ENCODE measurements at regions not wholly inside any gene's neighbourhood (a gene's known extent, or its start where the extent isn't known, plus 50 kb on each side); places are given as distances from the start of the nearest gene placed in this dataset.
"Not testable (repeated sequence)": the region's sequence is repeated elsewhere in the genome, so short reads cannot be mapped to it uniquely, and the experiment has no call there.

DNA sequence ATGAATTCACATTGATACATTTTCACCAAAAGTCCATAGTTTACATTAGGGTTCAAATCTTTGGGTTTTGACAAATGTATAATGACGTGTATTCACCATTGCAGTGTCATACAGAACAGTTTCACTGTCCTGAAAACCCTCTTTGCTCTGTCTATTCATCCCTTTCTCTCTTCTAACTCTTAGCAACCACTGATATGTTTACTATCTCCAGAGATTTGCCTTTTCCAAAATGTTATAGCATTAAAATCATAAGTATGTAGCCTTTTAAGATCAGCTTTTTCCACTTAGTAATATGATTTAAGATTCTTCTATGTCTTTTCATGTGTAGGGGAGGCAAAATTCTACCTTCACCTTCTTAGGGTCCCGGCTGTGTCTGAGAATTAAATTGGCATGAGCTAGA is 203.8 kb downstream of the TPRG1 start:
- DNase-seq (ENCODE audit: low spot score) = no peak

DNA sequence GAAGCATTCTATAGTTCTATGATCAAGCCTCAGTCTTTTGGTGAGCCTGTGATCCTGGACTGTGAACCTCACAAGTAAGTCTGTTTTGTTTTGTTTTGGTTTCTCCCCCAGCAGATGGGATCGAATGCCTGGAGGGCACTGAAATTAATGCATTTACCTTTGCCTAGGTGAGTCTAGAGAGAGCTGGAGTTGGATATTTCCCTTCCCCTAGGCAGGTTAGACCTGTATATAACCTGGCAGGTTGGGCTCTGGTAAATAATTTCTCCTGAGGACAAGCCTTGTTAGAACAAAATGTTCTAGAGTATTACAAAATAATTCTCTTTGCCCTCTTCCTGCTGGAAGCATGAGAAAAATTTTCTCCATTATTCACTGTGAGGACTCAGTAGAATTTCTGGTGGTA is 211.9 kb downstream of the TPRG1 start:
- DNase-seq (ENCODE audit: low spot score) = no peak

DNA sequence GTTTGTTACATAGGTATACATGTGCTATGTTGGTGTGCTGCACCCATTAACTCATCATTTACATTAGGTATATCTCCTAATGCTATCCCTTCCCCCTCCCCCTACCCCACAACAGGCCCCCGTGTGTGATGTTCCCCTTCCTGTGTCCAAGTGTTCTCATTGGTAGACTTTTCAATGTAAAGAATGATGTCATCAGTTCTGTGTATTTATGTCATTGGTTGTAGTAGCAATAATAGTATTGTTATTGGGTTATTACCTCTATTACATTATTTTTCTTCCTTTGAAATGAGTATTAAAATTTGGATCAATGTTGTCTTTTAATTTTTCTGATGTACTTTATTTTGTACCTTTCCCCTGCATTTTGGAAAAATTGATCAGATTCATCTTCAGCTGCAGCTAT is 214.1 kb downstream of the TPRG1 start:
- DNase-seq (ENCODE audit: low spot score) = not testable (repeated sequence)

DNA sequence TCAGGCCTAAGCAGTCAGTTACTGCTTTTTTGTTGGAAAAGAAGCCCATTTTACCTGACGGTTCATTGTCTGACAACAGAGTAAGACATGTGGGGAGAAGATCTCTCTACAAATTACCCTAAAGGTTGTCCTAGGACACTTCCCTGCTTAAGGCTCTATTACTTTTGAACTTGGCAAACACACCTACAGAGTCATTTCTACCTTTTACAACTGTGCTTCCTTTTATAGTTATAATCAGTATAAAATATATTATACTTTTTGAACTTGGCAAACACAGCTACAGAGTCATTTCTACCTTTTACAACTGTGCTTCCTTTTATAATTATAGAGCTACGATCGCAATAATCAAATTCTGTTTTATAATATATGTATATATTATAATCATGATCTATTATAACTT is 215.0 kb downstream of the TPRG1 start:
- DNase-seq (ENCODE audit: low spot score) = no peak

DNA sequence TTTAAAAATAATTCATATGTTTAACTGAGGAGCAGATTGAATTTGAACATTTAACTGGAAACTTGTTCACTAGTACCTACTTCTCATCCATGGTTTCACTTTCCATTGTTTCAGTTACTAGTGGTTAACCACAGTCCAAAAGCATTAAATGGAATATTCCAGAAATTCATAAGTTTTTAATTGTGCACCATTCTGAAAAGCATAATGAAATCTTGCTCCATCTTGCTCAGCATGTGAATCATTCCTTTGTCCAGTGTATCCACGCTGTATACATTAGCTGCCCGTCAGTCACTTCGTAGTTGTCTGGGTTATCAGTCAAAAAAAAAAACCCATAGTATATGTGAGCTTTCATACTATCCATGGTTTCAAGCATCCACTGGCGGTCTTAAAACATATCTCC is 217.6 kb downstream of the TPRG1 start:
- DNase-seq (ENCODE audit: low spot score) = no peak

DNA sequence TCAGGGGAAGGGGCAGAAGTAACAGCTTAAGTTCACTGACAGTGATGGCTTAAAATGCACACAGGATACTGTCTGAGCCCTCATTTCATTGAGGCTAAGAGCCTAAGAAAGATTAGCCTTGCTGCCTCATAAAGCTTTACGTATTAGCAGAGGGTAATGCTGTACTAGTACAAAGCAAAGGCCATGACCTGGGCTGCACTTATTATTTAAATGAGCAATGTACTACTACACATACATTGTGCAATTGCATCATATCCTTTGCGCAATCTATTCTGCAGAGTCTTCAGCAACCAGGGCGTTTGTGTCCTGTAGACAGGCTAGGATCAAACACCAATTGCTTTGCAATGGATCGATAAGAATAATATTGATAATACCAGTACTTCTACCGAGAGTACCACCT is 221.8 kb downstream of the TPRG1 start:
- DNase-seq (ENCODE audit: low spot score) = peak; percentile 8

DNA sequence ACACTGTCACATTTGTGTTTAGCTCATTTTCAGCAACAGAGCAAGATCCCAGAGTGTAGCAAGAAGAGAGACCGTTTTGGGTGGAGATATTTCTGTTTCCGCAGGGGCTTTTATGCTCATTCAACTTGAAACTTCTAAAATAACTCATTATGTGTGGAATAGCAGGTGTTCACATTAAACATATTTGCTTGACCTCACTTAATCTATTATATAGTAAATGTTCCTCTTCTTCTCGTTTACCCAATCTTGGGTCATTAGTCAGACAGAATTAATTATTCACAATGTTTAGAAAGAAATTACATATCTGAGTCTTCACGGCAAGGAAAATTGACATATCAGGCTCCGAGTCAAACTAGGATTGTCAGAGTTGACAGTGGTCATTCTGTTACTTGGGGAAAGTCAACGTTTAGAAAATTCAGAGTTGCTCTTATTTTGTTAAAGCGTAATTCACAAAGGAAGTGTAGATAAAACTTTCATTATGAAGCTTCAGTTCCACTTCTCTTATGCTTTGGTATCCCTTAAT is 222.9 kb downstream of the TPRG1 start:
- DNase-seq (ENCODE audit: low spot score) = no peak

DNA sequence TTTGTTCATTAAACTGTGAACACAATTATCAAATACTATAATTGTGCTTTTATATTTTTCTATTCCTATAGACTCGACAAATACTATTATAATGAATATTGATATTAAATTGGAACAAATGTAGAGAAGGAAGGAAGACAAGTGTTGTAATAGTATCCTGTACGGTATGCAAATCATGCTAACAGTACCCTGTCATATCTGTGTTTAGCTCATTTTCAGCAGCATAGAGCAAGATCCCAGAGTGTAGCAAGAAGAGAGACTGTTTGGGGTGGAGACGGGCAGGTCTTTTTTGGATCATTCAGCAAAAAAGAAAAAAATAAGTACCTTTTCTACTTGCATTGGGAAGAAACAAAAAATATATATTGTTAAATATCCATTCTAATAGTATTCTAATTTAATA is 224.1 kb downstream of the TPRG1 start:
- no peak for DNase-seq (ENCODE audit: low spot score)

DNA sequence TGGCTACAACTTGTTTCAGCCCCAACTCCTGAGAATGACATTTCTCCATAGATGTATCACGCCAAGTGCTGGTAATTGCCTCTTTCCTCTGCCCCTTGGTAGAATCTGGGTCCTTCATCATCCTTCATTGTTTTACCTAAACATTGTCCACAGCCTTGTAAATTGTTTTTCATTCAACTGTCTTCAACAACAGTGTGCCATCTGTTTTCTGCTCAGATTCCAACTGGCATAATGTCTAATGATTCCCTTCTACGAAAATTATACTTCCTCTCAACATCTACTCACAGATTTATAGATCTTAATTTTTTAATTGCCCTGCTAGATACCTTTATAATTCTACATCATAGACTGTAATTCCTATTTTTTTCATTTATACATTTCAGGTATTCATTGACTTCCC is 226.9 kb downstream of the TPRG1 start:
- no peak for DNase-seq (ENCODE audit: low spot score)

DNA sequence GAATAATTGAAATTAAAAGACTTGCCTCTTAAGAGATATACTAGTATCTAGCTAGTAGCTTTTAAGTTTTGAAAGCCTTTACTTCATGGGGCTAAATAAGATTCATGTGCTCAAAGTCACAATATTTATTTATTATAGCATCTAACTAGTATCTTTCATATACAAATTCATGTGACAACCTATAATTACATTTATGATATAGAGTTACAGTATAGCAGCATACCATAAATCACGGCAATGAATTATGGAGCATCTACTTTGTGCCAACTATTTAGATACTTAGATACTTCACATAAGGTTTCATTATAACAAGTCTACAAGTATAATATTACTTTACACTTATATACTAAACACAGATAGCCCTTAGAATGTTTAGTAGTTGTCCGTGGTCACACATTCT is 229.4 kb downstream of the TPRG1 start:
- DNase-seq (ENCODE audit: low spot score) = no peak

DNA sequence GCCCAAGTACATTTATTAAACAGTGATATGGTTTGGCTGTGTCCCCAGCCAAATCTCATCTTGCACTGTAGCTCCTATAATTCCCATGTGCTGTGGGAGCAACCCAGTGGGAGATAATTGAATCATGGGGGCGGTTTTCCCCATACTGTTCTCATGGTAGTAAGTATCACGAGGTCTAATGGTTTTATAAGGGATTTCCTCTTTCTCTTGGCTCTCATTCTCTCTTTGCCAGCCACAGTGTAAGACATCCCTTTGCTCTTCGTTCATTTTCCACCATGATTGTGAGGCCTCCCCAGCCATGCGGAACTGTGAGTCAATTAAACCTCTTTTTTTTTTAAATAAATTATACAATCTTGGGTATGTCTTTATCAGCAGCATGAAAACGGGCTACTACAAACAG is 228.0 kb upstream of the TP63 start:
- DNase-seq (ENCODE audit: low spot score) = no peak

DNA sequence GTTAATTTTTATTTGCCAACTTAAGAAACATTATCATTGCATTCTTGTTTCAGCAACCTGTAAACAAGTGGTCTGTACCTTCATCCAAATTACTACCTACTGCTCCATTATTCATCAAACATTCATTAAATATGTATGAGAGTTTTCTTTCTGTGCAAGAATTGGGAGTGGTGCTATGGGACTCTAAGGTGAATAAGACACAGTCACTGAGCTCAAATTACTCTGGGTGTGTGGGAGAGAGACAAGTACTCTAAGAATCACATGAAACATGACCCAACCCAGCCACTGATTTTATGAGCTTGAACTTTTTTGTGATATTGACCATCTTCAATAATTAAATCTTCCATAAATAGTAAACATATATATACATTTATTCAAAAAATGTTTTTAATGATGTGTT is 227.2 kb upstream of the TP63 start:
- no peak for DNase-seq (ENCODE audit: low spot score)

DNA sequence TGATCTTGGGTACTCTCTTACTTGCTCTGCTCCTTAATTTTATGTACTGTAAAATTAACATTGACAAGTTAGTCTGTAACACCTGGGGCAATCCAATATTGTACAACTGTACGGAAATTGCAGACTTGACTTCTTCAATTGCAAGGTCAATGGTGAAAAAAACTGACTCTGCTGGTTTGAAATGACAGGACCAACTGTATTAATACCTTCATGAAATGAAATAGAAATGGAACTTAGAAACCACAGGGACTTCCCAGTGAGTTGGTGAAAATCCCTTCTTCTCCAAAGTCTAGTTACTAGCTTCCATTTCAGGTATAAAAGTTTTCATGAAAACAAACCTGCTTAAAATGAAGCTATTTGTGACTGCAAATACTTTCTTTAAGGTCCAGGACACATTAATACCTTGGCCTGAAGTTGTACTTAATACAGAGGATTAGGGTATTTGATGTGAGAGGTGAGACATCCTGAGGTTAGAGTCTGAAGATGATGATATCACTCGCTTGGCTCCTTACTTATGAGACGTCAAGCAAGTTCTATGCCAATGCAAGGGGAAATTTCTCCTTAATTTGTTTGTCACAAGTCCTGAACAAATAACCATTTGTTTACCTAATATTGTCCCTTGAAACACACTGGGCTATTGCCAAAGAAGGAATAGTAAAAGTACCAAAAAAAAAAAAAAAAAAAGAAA is 226.2 kb upstream of the TP63 start:
- DNase-seq (ENCODE audit: low spot score) = no peak

DNA sequence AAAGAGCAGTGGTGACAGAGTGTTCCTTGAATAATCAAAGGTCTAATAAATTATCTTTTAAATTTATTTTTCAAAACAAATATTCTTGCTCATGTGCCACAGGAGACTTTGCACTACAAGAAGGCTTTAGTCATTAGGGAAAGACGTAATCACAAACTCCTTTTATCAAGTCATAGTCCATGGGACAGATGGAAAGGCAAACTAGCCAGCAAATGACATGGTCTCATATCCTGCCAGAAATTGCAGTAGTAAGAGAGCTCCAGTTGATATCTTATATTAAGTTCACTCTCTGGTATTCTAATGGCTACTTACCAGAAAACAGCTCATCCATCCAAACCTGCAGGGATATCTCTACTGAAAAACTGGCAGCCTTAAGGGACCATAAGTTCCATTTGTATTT is 225.0 kb upstream of the TP63 start:
- no peak for DNase-seq (ENCODE audit: low spot score)

DNA sequence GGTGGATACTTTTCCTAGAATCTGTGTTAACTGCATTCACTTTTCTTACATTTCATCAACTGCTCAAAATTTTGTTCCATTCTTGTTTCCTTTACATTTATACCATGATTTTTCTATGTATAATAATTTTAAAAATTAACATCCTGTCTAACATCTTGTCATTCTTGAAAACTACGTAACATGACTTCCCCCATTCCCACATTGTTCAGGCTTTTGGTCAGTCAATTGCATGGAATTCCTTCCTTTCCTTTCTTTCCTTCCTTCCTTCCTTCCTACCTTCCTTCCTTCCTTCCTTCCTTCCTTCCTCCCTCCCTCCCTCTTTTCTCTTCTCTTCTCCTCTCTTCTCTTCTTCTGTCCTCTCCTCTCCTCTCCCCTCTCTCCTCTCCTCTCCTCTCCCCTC is 220.7 kb upstream of the TP63 start:
- no peak for DNase-seq (ENCODE audit: low spot score)

DNA sequence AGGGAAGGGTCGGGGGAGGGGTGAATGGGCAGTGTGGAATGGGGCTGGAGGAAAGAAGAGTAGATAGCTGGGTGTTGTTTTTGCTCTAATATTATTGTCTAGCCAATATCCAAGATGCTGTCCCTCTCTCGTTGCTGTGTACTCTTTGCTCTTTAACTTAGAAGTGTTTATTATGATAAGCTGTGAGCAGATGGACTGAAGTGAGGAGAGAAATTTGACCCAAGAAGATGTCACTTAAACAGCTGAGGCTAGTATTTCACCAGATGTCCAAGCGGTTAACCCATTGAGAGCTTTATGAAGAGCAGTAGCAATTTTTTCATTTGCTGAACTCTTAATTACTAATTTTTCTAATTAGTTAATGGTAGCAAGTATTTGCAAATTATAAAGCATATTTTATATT is 212.2 kb upstream of the TP63 start:
- no peak for DNase-seq (ENCODE audit: low spot score)

DNA sequence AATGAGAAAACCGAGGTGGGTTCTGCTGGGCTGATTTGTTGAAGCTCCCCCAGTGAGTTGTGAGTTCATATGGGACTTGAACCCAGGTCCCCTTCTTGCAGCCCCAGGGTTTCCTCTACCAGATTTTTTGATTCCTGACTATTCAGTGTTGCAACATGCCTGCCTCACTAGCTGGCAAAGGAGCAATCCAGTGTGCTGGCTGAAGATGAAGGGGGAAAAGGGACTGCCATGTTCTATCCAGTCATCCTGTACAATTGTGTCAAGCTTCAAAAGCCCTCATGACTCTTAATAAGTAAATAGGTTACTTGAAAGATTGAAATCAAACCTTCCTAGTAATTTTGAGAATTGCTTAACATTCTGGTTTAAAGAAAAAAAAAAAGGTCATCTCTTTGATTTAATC is 211.5 kb upstream of the TP63 start:
- DNase-seq (ENCODE audit: low spot score) = no peak

DNA sequence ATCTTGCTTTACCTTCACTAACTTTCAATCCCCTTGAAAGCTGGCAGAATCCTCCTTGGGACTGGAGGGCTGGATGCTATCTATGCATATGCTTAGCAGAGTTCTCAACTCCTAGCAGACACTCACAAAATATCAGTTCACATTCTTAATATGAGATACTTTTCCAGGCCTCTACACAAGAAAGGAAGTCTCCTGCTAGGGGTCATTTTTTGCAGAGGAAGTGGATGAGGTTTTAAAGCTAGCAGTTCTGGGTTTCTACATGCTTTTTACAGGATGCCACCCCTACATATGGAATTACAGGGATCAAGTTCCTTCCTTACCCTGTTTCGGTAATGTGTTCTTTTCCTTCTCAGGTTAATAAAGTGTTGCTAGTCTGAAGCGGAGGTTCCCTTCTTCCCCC is 206.3 kb upstream of the TP63 start:
- DNase-seq (ENCODE audit: low spot score) = no peak

DNA sequence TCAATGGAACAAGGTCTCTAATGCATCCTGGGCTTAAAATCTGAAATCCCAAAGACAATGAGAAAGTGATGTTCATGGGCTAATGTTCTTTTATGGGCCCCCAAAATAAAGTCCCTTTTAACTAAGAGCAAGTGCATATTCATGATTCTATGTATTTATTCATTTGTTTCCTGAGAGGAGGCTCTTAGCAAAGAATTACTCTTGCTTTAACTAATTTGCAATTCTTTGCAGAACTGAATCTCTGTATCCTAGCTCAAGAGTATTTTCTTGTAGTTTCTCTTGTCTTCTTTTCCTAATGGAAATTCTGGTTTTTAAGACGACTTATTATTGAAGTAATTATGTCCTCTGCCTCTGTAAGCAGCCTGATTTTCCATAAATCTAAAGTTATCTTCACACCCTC is 202.2 kb upstream of the TP63 start:
- no peak for DNase-seq (ENCODE audit: low spot score)

DNA sequence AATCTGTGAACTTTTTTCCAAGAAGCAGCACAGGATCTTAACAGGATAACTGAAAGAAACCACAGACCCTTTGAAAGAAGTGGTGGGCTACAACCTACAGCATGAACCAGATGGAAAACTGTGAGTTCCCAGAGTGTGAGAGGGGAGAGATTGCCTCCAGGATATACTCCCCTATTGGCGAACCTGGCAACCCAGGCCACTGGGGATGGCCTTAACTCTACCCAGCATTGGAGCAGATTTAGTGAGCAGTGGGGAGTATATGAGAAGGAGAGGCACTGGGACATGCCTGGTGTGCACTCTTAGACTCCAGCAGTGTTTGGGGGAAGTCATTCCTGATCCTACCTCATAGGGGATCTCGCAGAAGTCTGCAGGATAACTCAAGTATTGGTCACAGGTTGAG is 201.0 kb upstream of the TP63 start:
- DNase-seq (ENCODE audit: low spot score) = no peak

DNA sequence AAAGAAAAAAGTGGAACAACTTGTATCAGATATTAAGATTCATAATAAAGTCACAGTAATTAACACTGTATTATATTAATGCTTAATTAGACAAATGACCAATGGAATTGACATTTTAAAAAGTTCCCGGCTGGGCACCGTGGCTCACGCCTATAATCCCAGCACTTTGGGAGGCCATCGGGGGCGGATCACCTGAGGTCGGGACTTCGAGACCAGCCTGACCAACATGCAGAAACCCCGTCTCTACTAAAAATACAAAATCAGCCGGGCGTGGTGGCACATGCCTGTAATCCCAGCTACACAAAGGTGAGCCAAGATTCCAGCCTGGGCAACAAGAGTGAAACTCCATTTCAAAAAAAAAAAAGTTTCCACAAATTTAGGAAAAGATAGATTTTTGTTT is 188.9 kb upstream of the TP63 start:
- not testable (repeated sequence) for DNase-seq (ENCODE audit: low spot score)

DNA sequence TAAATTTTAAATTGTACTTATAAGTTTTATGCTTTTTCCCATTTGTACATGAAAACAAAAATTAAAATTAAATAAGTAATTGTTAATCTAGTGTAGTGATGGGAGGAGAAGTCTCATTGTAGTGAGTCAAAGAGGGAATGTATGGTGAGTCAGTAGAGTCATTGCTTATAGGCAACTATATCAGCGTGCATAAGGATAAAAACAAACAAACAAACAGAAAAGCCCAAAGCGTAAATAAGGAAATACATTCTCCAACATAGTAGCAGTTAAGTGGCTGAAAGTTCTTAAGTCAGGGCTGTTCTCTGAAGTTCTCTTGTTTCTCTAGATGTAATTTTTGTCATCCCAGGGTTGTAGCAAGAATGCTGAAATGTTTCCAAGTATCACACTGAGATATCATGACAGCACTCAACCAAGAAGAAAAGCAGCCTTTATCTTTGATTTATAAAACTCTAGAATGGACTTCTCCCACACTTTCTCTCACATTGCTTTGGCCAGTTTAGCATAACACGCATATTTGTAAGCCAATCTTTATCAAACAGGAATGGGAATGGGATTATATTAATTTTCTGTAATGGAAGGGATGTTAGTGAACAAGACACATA is 184.1 kb upstream of the TP63 start:
- DNase-seq (ENCODE audit: low spot score) = no peak

DNA sequence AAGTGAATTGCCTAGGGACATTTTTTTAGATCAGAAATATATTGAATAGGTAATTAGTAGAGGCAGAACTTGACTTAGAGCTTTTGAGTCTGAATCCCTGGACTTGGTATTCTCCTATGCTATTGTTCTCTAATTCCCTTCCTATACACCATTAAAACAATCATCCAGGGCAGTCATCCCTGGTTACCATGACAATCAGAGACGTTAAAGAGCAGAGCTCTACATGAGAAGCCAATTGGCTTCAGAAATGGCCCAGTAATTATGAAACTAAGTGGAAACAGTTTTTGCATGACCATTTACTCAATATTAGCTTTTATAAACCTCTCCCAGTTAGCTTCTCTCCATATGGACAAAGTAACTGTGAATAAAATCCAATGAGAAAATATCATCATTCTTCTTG is 182.1 kb upstream of the TP63 start:
- DNase-seq (ENCODE audit: low spot score) = no peak

DNA sequence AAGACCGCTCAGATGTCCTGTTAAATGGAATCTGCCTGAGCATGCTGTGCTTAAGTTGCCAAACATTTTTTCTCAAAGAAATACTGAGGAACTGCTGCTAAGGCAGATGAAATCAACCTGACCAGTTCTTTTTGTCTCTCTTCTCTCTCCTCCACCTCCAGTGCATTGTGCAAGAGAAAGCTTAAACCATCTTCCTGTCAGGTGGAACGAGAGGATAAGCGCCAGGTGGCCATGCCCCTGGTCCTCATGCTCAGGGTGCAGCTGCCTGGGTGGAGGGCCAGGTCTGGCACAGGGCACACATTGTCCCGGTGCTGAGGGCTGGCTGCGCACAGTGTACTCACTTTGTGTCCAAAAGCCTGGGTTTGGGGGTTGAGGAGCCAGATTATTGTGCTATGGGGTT is 176.2 kb upstream of the TP63 start:
- no peak for DNase-seq (ENCODE audit: low spot score)

Measured in CD4-positive, alpha-beta T cell treated with Interleukin-2 at 100 ng/mL for 4 hours (primary cell).